Large intestine (tissue), 3 donors: ENCODE measurements at regions not wholly inside any gene's neighbourhood (a gene's known extent, or its start where the extent isn't known, plus 50 kb on each side); places are given as distances from the start of the nearest gene placed in this dataset.
"Not testable (repeated sequence)": the region's sequence is repeated elsewhere in the genome, so short reads cannot be mapped to it uniquely, and the experiment has no call there.

ENCODE experiments used
- DNase-seq, 2 donors: peaks; one replicate each; pipeline versions ENCODE4 v3.0.0 to v3.0.0-alpha.2; 2013
- H3K27ac ChIP-seq: one replicate; pipeline ENCODE4 v1.5.1; 2013; ENCODE audit warnings: low read length
- H3K27me3 ChIP-seq: 2 replicates; pipeline ENCODE4 v1.6.1; 2013; ENCODE audit warnings: low read length; ENCODE audit not compliant: control insufficient read depth, insufficient read depth
- H3K36me3 ChIP-seq: 2 replicates; pipeline ENCODE4 v1.6.1; 2013; ENCODE audit warnings: low read length; ENCODE audit not compliant: control insufficient read depth, insufficient read depth
- H3K4me1 ChIP-seq: one replicate; pipeline ENCODE4 v1.6.1; 2013; ENCODE audit warnings: low read length; ENCODE audit not compliant: control insufficient read depth, insufficient read depth
- H3K4me3 ChIP-seq: one replicate; pipeline ENCODE4 v1.5.1; 2013; ENCODE audit warnings: low read length
- H3K9me3 ChIP-seq: one replicate; pipeline ENCODE4 v1.6.1; 2013; ENCODE audit warnings: mild to moderate bottlenecking, low read depth, low read length, moderate library complexity; ENCODE audit not compliant: control insufficient read depth
- WGBS: methylation state at CpG from one replicate; pipeline ENCODE4 v1.1.5; 2013; ENCODE audit warnings: low lambda C conversion rate; ENCODE audit not compliant: insufficient coverage; 5-methylcytosine and 5-hydroxymethylcytosine counted together

DNA sequence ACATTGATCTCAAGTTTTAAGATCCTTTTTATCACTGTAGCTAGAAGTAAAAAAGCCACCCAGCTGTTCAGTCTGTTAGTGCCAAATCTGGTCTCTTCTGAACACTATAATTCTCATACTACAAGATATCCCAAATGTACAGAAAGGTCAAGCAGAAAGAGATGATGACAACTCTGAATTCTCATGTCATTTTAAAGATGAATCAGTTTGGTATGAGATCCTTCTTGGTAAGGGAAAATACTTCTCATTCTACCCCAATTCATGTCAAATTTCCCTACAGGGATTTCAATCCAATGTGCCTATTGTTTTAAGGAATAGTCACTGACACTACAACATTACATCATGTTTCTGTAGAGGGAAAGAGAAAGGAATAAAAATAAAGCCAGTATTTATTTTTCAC is 184.5 kb downstream of the CPEB2 start:
- no peaks in the 10 kb centered on the region for H3K4me1 ChIP-seq
- H3K27ac ChIP-seq = no peak overlapping the region

DNA sequence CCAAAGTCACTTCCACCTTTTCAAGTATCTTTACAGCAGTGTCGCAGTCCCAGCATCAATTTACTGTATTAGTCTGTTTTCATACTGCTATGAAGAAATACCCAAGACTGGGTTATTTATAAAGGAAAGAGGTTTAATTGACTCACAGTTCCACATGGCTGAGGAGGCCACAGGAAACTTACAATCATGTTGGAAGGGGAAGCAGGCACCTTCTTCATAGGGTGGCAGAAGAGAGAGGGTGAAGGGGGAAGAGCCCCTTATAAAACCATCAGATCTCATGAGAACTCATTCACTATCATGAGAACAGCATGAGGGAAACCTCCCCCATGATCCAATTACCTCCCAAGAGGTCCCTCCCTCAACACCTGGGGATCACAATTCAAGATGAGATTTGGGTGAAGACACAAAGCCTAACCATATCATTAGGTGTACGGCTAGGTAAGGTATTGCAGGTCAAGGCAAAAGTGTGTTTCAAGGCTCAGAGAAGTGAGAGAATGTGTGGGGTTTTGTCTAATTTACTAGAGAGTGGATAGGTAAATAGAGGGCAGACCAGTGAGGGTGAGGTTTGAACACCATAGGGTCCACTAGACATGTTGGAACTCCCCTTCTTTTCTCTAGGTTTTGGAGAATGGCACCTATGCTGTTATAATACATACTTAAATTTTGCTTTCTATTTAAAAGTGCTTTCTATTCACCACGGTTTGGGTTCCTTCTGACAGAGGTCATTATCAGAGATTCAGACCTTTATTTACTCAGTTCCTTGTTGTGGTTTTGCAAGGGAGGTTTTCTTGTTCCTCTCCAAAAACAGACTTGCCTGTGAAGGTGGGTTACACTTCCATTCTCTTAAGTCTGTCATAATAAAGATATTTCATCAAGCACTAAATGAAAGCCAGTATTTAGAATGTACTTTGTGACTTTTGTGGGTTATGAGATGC is 186.6 kb downstream of the CPEB2 start:
- no peak for DNase-seq
- H3K27me3 ChIP-seq = no peaks in the 10 kb centered on the region
- 33% methylated on average over 1 of the region's 3 CpGs for WGBS
- no peak overlapping the region for H3K27ac ChIP-seq
- no peaks in the 10 kb centered on the region for H3K9me3 ChIP-seq
- no peak overlapping the region for H3K4me3 ChIP-seq
- no peaks in the 10 kb centered on the region for H3K36me3 ChIP-seq
- H3K4me1 ChIP-seq = no peaks in the 10 kb centered on the region

More for the DNA sequence above, 184.5 kb downstream of the CPEB2 start:
- Histone ChIP-seq H3K4me3 (no peak overlapping the region), H3K36me3 (no peaks in the 10 kb centered on the region), H3K27me3 (no peaks in the 10 kb centered on the region), H3K9me3 (no peaks in the 10 kb centered on the region)
- DNase-seq = no peak

DNA sequence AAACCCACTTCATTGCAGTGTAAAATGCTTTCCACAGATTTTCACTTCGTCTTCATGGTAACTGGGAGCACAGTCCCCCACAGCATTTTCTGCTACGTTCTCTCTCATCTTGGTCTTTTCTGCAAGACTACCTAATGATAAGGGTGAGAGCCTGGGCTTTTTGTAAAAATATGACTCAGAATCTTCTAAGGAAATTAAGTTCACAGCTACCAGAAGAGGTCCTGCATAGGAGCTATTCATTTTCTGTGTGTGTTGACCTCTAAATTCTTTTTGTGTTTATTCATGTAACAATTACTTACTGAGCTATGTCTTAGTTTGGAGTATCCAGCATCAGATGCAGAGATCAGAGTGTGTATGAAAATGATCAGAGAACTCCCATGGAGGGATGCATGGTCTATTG is 192.2 kb downstream of the CPEB2 start:
- Histone ChIP-seq H3K27ac (no peak overlapping the region), H3K27me3 (peaks cover 3% of the 10 kb centered on the region), H3K4me1 (no peaks in the 10 kb centered on the region), H3K36me3 (no peaks in the 10 kb centered on the region), H3K9me3 (no peaks in the 10 kb centered on the region), H3K4me3 (no peak overlapping the region)
- WGBS = no CpG with 5 or more reads among the region's 2 CpGs
- DNase-seq = no peak

DNA sequence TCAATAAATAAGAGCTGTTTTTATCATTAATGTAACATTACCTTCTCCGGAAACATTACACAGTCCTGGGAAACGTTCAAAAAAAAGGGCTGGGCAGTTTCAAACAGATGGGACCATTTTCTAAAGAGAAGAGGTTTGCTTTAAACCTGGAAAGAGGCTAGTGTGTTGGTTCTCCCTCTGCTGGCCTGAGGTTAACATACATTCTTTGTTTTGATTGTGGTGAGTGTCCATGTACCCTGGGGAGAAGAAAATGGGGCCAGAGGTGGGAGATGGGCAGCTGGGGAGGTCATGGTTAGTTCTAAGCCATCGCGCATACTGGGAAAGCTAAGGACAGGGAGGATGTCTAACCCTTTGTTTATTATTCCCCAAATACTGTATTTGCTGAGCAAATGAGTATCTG is 194.7 kb downstream of the CPEB2 start:
- no CpG with 5 or more reads among the region's 4 CpGs for WGBS
- Histone ChIP-seq H3K36me3 (no peaks in the 10 kb centered on the region), H3K27me3 (peaks cover 3% of the 10 kb centered on the region), H3K9me3 (no peaks in the 10 kb centered on the region), H3K27ac (no peak overlapping the region), H3K4me1 (no peaks in the 10 kb centered on the region), H3K4me3 (no peak overlapping the region)
- no peak for DNase-seq

DNA sequence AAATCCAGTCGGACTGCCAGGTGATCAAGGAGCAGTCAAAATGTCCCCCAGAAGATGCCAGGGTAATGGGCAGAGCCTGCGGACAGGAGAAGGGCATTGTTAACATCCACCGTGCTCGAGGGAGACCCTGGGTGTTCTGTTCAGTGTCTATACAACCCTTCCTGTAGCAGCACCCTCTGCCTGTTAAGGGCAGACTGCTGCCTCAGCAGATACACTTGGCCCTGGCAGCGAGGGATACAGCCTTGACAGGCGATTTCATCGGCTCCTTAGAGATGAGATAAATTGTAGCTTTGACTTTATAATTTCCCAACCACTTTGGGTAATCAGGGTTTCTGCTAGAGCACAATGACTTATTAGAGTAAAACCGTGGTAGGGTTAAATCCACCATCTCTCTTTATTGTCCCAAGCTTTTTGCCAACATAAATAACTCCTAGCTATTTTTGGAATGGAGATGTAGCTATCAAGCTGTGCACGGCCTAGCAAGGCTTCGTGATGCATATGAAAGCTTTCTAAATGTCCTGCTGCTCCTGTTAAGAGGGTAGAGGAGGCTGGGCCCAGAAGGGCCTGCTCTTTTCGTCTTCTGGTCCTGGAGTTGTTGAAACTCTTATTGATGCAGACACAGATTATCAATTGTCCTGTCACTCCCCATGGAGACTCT is 195.9 kb downstream of the CPEB2 start:
- WGBS = no CpG with 5 or more reads among the region's 11 CpGs
- no peaks in the 10 kb centered on the region for H3K4me1 ChIP-seq
- H3K36me3 ChIP-seq = no peaks in the 10 kb centered on the region
- peaks cover 3% of the 10 kb centered on the region for H3K27me3 ChIP-seq
- no peak overlapping the region for H3K4me3 ChIP-seq
- no peak overlapping the region for H3K27ac ChIP-seq
- H3K9me3 ChIP-seq = no peaks in the 10 kb centered on the region
- no peak for DNase-seq

DNA sequence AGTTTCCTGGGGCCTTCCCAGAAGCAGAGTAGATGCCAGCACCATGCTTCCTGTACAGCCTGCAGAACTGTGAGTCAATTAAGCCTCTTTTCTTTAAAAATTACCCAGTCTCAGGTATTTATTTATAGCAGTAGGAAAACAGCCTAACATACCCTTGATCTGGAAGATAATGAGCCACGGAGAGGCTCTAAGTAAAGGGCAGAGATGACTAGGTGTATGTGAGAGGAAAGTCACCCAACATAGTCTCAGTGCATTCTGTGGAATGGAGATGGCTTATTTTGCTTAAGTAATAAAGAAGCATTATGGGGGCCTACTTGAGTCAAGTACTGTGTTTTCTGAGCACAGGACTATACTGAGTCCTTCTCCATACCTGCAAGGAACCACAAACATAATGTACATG is 199.5 kb downstream of the CPEB2 start:
- Histone ChIP-seq H3K27me3 (no peaks in the 10 kb centered on the region), H3K4me3 (no peak overlapping the region), H3K9me3 (no peaks in the 10 kb centered on the region), H3K27ac (no peak overlapping the region), H3K36me3 (no peaks in the 10 kb centered on the region), H3K4me1 (no peaks in the 10 kb centered on the region)
- no peak for DNase-seq
- no CpG with 5 or more reads among the region's 1 CpG for WGBS

DNA sequence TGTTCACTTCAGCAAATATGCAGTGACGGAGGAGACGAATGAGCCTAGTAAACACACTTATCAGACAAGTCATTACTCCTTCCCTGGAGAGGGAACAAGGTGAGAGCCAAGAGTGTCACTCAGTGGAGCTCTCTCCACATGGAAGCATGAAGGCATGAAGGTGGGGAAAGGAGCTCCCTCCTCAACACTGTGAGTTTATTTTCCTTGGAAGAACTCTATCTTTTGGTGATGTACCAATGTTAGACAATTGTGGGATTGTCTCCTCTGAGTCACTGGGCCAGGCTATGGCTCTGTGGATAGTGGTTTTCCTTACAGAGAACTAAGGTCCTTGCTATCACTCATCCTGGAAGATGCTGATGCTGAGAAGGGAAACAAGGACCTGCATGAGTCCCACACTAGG is 200.2 kb downstream of the CPEB2 start:
- Histone ChIP-seq H3K9me3 (no peaks in the 10 kb centered on the region), H3K4me3 (no peak overlapping the region), H3K36me3 (no peaks in the 10 kb centered on the region), H3K27ac (no peak overlapping the region), H3K27me3 (no peaks in the 10 kb centered on the region), H3K4me1 (no peaks in the 10 kb centered on the region)
- no CpG with 5 or more reads among the region's 2 CpGs for WGBS
- DNase-seq = no peak

DNA sequence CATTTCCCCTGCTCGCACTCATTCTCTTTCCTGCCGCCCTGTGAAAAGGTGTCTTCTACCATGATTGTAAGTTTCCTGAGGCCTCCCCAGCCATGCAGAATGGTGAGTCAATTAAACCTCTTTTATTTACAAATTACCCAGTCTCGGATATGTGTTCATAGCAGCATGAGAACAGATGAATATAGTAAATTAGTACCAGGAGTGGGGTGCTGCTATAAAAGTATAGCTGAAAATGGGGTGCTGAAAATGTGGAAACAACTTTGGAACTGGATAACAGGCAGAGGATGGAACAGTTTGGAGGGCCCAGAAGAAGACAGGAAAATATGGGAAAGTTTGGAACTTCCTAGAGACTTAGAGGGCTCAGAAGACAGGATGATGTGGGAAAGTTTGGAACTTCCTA is 204.2 kb downstream of the CPEB2 start:
- not testable (repeated sequence) for H3K4me1 ChIP-seq, H3K36me3 ChIP-seq, H3K27me3 ChIP-seq, H3K4me3 ChIP-seq, DNase-seq, H3K27ac ChIP-seq, H3K9me3 ChIP-seq
- WGBS = 43% methylated on average over 1 of the region's 3 CpGs

DNA sequence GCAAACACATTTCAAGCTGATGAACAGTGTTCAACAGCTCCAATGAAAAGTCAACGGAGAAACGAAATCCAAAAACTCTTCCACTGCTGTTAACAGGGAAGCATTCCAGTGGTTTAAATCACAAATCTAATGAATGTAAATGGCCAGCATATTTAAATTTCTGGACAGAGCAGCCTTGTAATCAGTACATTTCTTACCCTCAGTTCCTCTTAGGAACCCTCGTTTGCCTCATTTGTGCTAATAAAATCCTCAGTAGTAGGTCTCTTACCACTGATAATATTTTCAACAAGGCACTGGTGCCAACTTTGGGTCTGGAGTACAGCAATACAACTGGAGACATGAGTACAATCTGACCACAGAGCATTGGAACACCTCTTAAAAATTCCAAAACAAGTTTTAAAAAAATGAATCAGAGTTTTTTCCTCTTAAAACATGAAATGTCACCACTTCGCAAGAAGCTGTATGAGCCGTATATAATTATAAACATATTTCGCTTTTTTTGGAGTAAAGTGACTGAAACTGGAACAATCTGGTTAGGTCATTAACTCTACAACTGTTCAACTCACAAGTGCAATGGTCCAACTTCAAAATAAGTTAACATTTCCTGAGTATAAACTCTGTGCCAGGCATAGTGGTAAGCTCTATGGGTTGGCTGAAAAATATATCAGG is 211.2 kb downstream of the CPEB2 start:
- Histone ChIP-seq H3K27ac (no peak overlapping the region), H3K4me3 (no peak overlapping the region), H3K9me3 (no peaks in the 10 kb centered on the region), H3K4me1 (no peaks in the 10 kb centered on the region), H3K36me3 (no peaks in the 10 kb centered on the region), H3K27me3 (no peaks in the 10 kb centered on the region)
- no CpG with 5 or more reads among the region's 6 CpGs for whole genome bisulfite sequencing
- no peak for DNase-seq

DNA sequence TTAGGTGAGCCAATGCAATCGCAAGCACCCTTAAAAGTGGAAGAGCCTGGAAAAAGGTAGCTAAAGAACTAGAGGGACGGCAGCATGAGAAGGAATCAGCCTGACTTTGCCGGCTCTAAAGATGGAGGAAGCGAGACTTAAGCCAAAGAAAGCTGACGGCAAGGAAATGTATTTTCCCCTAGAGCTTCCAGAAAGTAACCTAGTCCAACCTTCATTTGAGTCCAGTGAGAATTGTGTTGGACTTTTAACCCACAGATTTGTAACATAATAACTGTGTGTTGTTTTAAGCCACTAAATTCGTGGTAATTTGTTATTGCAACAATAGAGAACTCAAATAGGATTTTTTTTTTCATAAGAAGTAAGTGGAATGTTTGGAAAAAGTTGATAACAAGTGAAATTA is 212.7 kb upstream of the C1QTNF7 start:
- no peaks in the 10 kb centered on the region for H3K36me3 ChIP-seq
- H3K4me1 ChIP-seq = no peaks in the 10 kb centered on the region
- 73% methylated on average over 2 of the region's 6 CpGs for WGBS
- no peaks in the 10 kb centered on the region for H3K27me3 ChIP-seq
- H3K9me3 ChIP-seq = no peaks in the 10 kb centered on the region
- DNase-seq = no peak
- no peak overlapping the region for H3K27ac ChIP-seq
- H3K4me3 ChIP-seq = no peak overlapping the region
